SK-N-SH treated with all-trans-retinoic acid at 6 μM for 48 hours (cell line): ENCODE measurements at regions not wholly inside any gene's neighbourhood (a gene's known extent, or its start where the extent isn't known, plus 50 kb on each side); places are given as distances from the start of the nearest gene placed in this dataset.

Source experiments
- ARNTL ChIP-seq: fragments of 450-650 bp; formaldehyde crosslinking; IDR thresholded peaks from 2 replicates; pipeline ENCODE4 v1.5.0; 2020; ENCODE audit warnings: low read depth, mild to moderate bottlenecking, moderate library complexity, borderline replicate concordance
- BACH2 ChIP-seq: fragments of 250-450 bp; sonication (Bioruptor Pico); IDR thresholded peaks from 2 replicates; pipeline ENCODE4 v1.9.0; 2021; ENCODE audit warnings: mild to moderate bottlenecking, borderline replicate concordance
- CREB5 ChIP-seq: fragments of 250-450 bp; sonication (Bioruptor Pico); IDR thresholded peaks from 2 replicates; pipeline ENCODE4 v1.5.1; 2020; ENCODE audit warnings: low read depth, mild to moderate bottlenecking, moderate library complexity
- PATZ1 ChIP-seq: fragments of 250-450 bp; sonication (Bioruptor Pico); IDR thresholded peaks from 2 replicates; pipeline ENCODE4 v1.8.0; 2020; ENCODE audit warnings: mild to moderate bottlenecking, moderate library complexity, borderline replicate concordance
- POU6F1 ChIP-seq: fragments of 250-450 bp; sonication (Bioruptor Pico); IDR thresholded peaks from 2 replicates; pipeline ENCODE4 v1.8.0; 2021; ENCODE audit warnings: low read depth, mild to moderate bottlenecking, moderate library complexity, borderline replicate concordance
- RARB ChIP-seq: fragments of 250-450 bp; sonication (Bioruptor Pico); IDR thresholded peaks from 2 replicates; pipeline ENCODE4 v1.8.0; 2021; ENCODE audit warnings: mild to moderate bottlenecking, moderate library complexity
- ZC3H10 ChIP-seq: fragments of 250-450 bp; sonication (Bioruptor Pico); IDR thresholded peaks from 2 replicates; pipeline ENCODE4 v1.5.1; 2021; ENCODE audit warnings: mild to moderate bottlenecking, moderate library complexity
- ZFP3 ChIP-seq: fragments of 250-450 bp; sonication (Bioruptor Pico); IDR thresholded peaks from 2 replicates; pipeline ENCODE4 v1.5.0; 2020; ENCODE audit warnings: mild to moderate bottlenecking, moderate library complexity
- ZNF8 ChIP-seq: fragments of 450-650 bp; formaldehyde crosslinking; IDR thresholded peaks from 2 replicates; pipeline ENCODE4 v1.5.0; 2020; ENCODE audit warnings: mild to moderate bottlenecking, moderate library complexity

GRCh38 chr2:75432761-75433361 lies 127.9 kb downstream of the EVA1A start:
- no peak for TF ChIP-seq ZC3H10 (CRISPR knock-in tag)
- TF ChIP-seq ARNTL (CRISPR knock-in tag), result no peak
- TF ChIP-seq PATZ1 (CRISPR knock-in tag), result no peak
- TF ChIP-seq ZFP3 (CRISPR knock-in tag), result no peak
- TF ChIP-seq ZNF8, result no peak
- no peak for TF ChIP-seq CREB5 (CRISPR knock-in tag)
- TF ChIP-seq BACH2 (CRISPR knock-in tag), result no peak
- TF ChIP-seq RARB (CRISPR knock-in tag), result no peak
- TF ChIP-seq POU6F1 (CRISPR knock-in tag), result no peak
